ENCODE measurements at regions not wholly inside any gene's neighbourhood (a gene's known extent, or its start where the extent isn't known, plus 50 kb on each side); places are given as distances from the start of the nearest gene placed in this dataset.

DNA sequence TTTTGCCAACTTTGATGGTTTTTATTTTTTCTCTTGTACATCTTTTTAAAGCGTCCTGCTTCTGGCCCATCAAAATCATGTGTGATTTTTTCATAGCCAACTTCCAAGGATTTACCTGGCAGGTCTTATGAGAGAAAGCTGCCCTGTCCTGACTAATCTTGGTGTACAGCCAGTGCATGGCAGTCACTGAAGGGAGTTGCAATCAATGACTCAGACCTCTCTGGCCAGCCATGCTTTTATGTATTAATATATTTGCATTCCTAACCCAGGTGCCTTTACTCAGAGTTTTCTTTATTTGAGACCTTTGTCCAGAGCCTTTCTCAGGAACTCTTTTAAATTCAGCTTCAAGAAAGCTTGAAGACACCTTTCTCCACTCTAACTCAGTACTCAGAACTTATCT, 691.5 kb upstream of the HTR2C start:
- TF ChIP-seq, protein P1, sequence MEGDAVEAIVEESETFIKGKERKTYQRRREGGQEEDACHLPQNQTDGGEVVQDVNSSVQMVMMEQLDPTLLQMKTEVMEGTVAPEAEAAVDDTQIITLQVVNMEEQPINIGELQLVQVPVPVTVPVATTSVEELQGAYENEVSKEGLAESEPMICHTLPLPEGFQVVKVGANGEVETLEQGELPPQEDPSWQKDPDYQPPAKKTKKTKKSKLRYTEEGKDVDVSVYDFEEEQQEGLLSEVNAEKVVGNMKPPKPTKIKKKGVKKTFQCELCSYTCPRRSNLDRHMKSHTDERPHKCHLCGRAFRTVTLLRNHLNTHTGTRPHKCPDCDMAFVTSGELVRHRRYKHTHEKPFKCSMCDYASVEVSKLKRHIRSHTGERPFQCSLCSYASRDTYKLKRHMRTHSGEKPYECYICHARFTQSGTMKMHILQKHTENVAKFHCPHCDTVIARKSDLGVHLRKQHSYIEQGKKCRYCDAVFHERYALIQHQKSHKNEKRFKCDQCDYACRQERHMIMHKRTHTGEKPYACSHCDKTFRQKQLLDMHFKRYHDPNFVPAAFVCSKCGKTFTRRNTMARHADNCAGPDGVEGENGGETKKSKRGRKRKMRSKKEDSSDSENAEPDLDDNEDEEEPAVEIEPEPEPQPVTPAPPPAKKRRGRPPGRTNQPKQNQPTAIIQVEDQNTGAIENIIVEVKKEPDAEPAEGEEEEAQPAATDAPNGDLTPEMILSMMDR (IDR thresholded peaks at IDR 0.05): no peak
- no peak for TF ChIP-seq POLR2A (IDR thresholded peaks at IDR 0.05)
- no peak for TF ChIP-seq EP300 (IDR thresholded peaks at IDR 0.05; ENCODE audit: low read depth)
- no peak for TF ChIP-seq POLR2AphosphoS5 (IDR thresholded peaks at IDR 0.05)
